ENCODE measurements at regions not wholly inside any gene's neighbourhood (a gene's known extent, or its start where the extent isn't known, plus 50 kb on each side); places are given as distances from the start of the nearest gene placed in this dataset.

GRCh38 chr11:23143022-23143421 is 282.7 kb upstream of the CCDC179 start:
- no peak overlapping the region for H3K27ac Mint-ChIP-seq
- no peaks in the 10 kb centered on the region for H3K36me3 Mint-ChIP-seq (ENCODE audit: insufficient read depth)
- no peak overlapping the region for H3K4me3 Mint-ChIP-seq (ENCODE audit: low read depth)
- no peak for TF ChIP-seq CTCF (IDR thresholded peaks at IDR 0.05; ENCODE audit: unreplicated experiment)
- no peaks in the 10 kb centered on the region for H3K27me3 Mint-ChIP-seq
- peaks cover 3% of the 10 kb centered on the region for H3K9me3 Mint-ChIP-seq (ENCODE audit: low read depth)
- peaks cover 1% of the 10 kb centered on the region for H3K4me1 Mint-ChIP-seq (ENCODE audit: low read depth)
- DNase-seq (ENCODE audit: low spot score, unreplicated experiment), result no peak

- Mint-ChIP-seq H3K4me3 (ENCODE audit: low read depth) (no peak overlapping the region), H3K9me3 (ENCODE audit: low read depth) (no peaks in the 10 kb centered on the region), H3K27me3 (no peaks in the 10 kb centered on the region), H3K4me1 (ENCODE audit: low read depth) (peaks cover 2% of the 10 kb centered on the region), H3K27ac (no peak overlapping the region), H3K36me3 (ENCODE audit: insufficient read depth) (no peaks in the 10 kb centered on the region)
- TF ChIP-seq CTCF (IDR thresholded peaks at IDR 0.05; ENCODE audit: unreplicated experiment), result no peak
- DNase-seq (ENCODE audit: low spot score, unreplicated experiment), result no peak
Measured at GRCh38 chr11:23151819-23152218, 291.5 kb upstream of the CCDC179 start.

GRCh38 chr11:23155503-23155902 is 295.2 kb upstream of the CCDC179 start:
- Mint-ChIP-seq H3K4me3 (ENCODE audit: low read depth) (no peak overlapping the region), H3K9me3 (ENCODE audit: low read depth) (no peaks in the 10 kb centered on the region), H3K36me3 (ENCODE audit: insufficient read depth) (no peaks in the 10 kb centered on the region), H3K4me1 (ENCODE audit: low read depth) (peaks cover 2% of the 10 kb centered on the region), H3K27ac (no peak overlapping the region), H3K27me3 (no peaks in the 10 kb centered on the region)
- TF ChIP-seq CTCF (IDR thresholded peaks at IDR 0.05; ENCODE audit: unreplicated experiment), result no peak
- no peak for DNase-seq (ENCODE audit: low spot score, unreplicated experiment)

GRCh38 chr11:23164022-23164421 is 303.7 kb upstream of the CCDC179 start:
- no peak for DNase-seq (ENCODE audit: low spot score, unreplicated experiment)
- no peaks in the 10 kb centered on the region for H3K4me1 Mint-ChIP-seq (ENCODE audit: low read depth)
- H3K4me3 Mint-ChIP-seq (ENCODE audit: low read depth), result no peak overlapping the region
- H3K9me3 Mint-ChIP-seq (ENCODE audit: low read depth), result no peaks in the 10 kb centered on the region
- no peaks in the 10 kb centered on the region for H3K27me3 Mint-ChIP-seq
- H3K36me3 Mint-ChIP-seq (ENCODE audit: insufficient read depth), result no peaks in the 10 kb centered on the region
- H3K27ac Mint-ChIP-seq, result no peak overlapping the region
- no peak for TF ChIP-seq CTCF (IDR thresholded peaks at IDR 0.05; ENCODE audit: unreplicated experiment)

GRCh38 chr11:23166376-23166775 is 306.1 kb upstream of the CCDC179 start:
- Mint-ChIP-seq H3K9me3 (ENCODE audit: low read depth) (no peaks in the 10 kb centered on the region), H3K27ac (no peak overlapping the region), H3K27me3 (no peaks in the 10 kb centered on the region), H3K36me3 (ENCODE audit: insufficient read depth) (no peaks in the 10 kb centered on the region), H3K4me1 (ENCODE audit: low read depth) (no peaks in the 10 kb centered on the region), H3K4me3 (ENCODE audit: low read depth) (no peak overlapping the region)
- no peak for DNase-seq (ENCODE audit: low spot score, unreplicated experiment)
- TF ChIP-seq CTCF (IDR thresholded peaks at IDR 0.05; ENCODE audit: unreplicated experiment), result no peak

All from progenitor cell of endocrine pancreas (in vitro differentiated cells).